Hepatocyte (in vitro differentiated cells): ENCODE measurements at regions not wholly inside any gene's neighbourhood (a gene's known extent, or its start where the extent isn't known, plus 50 kb on each side); places are given as distances from the start of the nearest gene placed in this dataset.

Experiments used
- DNase-seq: peaks from one replicate; pipeline ENCODE4 v3.0.0-alpha.2; 2016; ENCODE audit warnings: low spot score
- H2AFZ ChIP-seq: fragments of 200-600 bp; sonication (generic); 2 replicates; pipeline ENCODE4 v1.6.0; 2016; ENCODE audit warnings: antibody characterized with exemption, mild to moderate bottlenecking
- H3K27ac ChIP-seq: fragments of 200-600 bp; sonication (generic); 2 replicates; pipeline ENCODE4 v1.5.1; 2016; ENCODE audit warnings: mild to moderate bottlenecking
- H3K27me3 ChIP-seq: fragments of 200-600 bp; sonication (generic); 2 replicates; pipeline ENCODE4 v1.6.1; 2016
- H3K36me3 ChIP-seq: fragments of 200-600 bp; sonication (generic); replicated peaks from 2 replicates; pipeline ENCODE4 v1.5.1; 2016; ENCODE audit warnings: low read depth; ENCODE audit not compliant: insufficient read depth
- H3K4me1 ChIP-seq: fragments of 200-600 bp; sonication (generic); 2 replicates; pipeline ENCODE4 v1.5.1; 2016; ENCODE audit warnings: mild to moderate bottlenecking, moderate library complexity; ENCODE audit not compliant: insufficient read depth
- H3K4me2 ChIP-seq: fragments of 200-600 bp; sonication (generic); 2 replicates; pipeline ENCODE4 v1.6.0; 2016
- H3K4me3 ChIP-seq: fragments of 200-600 bp; sonication (generic); 2 replicates; pipeline ENCODE4 v1.5.1; 2016; ENCODE audit warnings: mild to moderate bottlenecking
- H3K79me2 ChIP-seq: fragments of 200-600 bp; sonication (generic); 2 replicates; pipeline ENCODE4 v1.6.0; 2017; ENCODE audit warnings: mild to moderate bottlenecking
- H3K9me2 ChIP-seq: fragments of 200-600 bp; sonication (generic); replicated peaks from 2 replicates; pipeline ENCODE4 v1.6.0; 2017; ENCODE audit warnings: mild to moderate bottlenecking; ENCODE audit not compliant: insufficient read depth
- H3K9me3 ChIP-seq: fragments of 200-600 bp; sonication (generic); 2 replicates; pipeline ENCODE4 v1.5.1; 2016; ENCODE audit warnings: low read depth, mild to moderate bottlenecking
- H4K20me1 ChIP-seq: fragments of 200-600 bp; sonication (generic); 2 replicates; pipeline ENCODE4 v1.6.0; 2016; ENCODE audit warnings: mild to moderate bottlenecking; ENCODE audit not compliant: insufficient read depth, poor library complexity, severe bottlenecking
- CTCF ChIP-seq: fragments of 200-600 bp; sonication (generic); IDR thresholded peaks from 2 replicates; pipeline ENCODE4 v1.5.1; 2016; ENCODE audit warnings: antibody characterized with exemption, mild to moderate bottlenecking; ENCODE audit not compliant: poor library complexity
- EZH2 ChIP-seq: fragments of 200-600 bp; sonication (generic); IDR thresholded peaks from 2 replicates; pipeline ENCODE4 v1.6.1; 2016; ENCODE audit warnings: antibody characterized with exemption, mild to moderate bottlenecking, borderline replicate concordance
- EZH2phosphoT487 ChIP-seq: fragments of 200-600 bp; sonication (generic); IDR thresholded peaks from one replicate; pipeline ENCODE4 v1.6.1; 2018; ENCODE audit warnings: antibody characterized with exemption, mild to moderate bottlenecking, low read depth, moderate library complexity; ENCODE audit not compliant: unreplicated experiment, severe bottlenecking
- WGBS: methylation state at CpG from one replicate; pipeline ENCODE4 v1.1.6; 2016; ENCODE audit warnings: low lambda C conversion rate; ENCODE audit errors: missing lambda C conversion rate; 5-methylcytosine and 5-hydroxymethylcytosine counted together

GRCh38 chr21:33132054-33132453 is 62.1 kb downstream of the OLIG1 start:
- no peak for DNase-seq
- Histone ChIP-seq H4K20me1 (no peaks in the 10 kb centered on the region), H3K4me3 (no peak overlapping the region), H3K27me3 (peaks cover 33% of the 10 kb centered on the region), H3K4me2 (no peak overlapping the region), H3K4me1 (no peaks in the 10 kb centered on the region), H2AFZ (no peak overlapping the region), H3K36me3 (no peaks in the 10 kb centered on the region), H3K9me3 (no peaks in the 10 kb centered on the region), H3K9me2 (no peaks in the 10 kb centered on the region), H3K79me2 (no peaks in the 10 kb centered on the region), H3K27ac (no peak overlapping the region)
- TF ChIP-seq CTCF = peak; percentile 25
- no peak for TF ChIP-seq EZH2
- WGBS = 95% methylated on average over 3 of the region's 3 CpGs

- 43% methylated on average over 6 of the region's 6 CpGs for WGBS
- TF ChIP-seq EZH2phosphoT487 (no peak), CTCF (no peak), EZH2 (no peak)
- Histone ChIP-seq H3K27ac (no peak overlapping the region), H3K4me3 (no peak overlapping the region), H3K36me3 (no peaks in the 10 kb centered on the region), H3K4me2 (no peak overlapping the region), H3K4me1 (no peaks in the 10 kb centered on the region), H3K79me2 (no peaks in the 10 kb centered on the region), H2AFZ (no peak overlapping the region), H3K9me3 (no peaks in the 10 kb centered on the region), H3K9me2 (no peaks in the 10 kb centered on the region), H4K20me1 (no peaks in the 10 kb centered on the region), H3K27me3 (peaks cover 18% of the 10 kb centered on the region)
- DNase-seq = no peak
Measured at GRCh38 chr21:33133892-33134291, 64.0 kb downstream of the OLIG1 start.

- Histone ChIP-seq H3K4me3 (no peak overlapping the region), H3K4me1 (no peaks in the 10 kb centered on the region), H3K4me2 (no peak overlapping the region), H3K79me2 (no peaks in the 10 kb centered on the region), H3K27me3 (peaks cover 10% of the 10 kb centered on the region), H3K36me3 (no peaks in the 10 kb centered on the region), H4K20me1 (no peaks in the 10 kb centered on the region), H3K9me2 (no peaks in the 10 kb centered on the region), H3K9me3 (no peaks in the 10 kb centered on the region), H2AFZ (no peak overlapping the region), H3K27ac (no peak overlapping the region)
- TF ChIP-seq EZH2phosphoT487 (no peak), EZH2 (no peak), CTCF (no peak)
- 80% methylated on average over 8 of the region's 8 CpGs for WGBS
- no peak for DNase-seq
Measured at GRCh38 chr21:33135925-33136324, 66.0 kb downstream of the OLIG1 start.

- Histone ChIP-seq H3K4me2 (no peak overlapping the region), H3K27ac (no peak overlapping the region), H3K4me1 (no peaks in the 10 kb centered on the region), H3K9me3 (no peaks in the 10 kb centered on the region), H3K4me3 (no peak overlapping the region), H4K20me1 (no peaks in the 10 kb centered on the region), H3K9me2 (no peaks in the 10 kb centered on the region), H3K27me3 (peaks cover 10% of the 10 kb centered on the region), H3K36me3 (no peaks in the 10 kb centered on the region), H2AFZ (no peak overlapping the region), H3K79me2 (no peaks in the 10 kb centered on the region)
- DNase-seq = no peak
- WGBS = 65% methylated on average over 7 of the region's 7 CpGs
- no peak for TF ChIP-seq EZH2phosphoT487
- no peak for TF ChIP-seq EZH2
- no peak for TF ChIP-seq CTCF
Measured at GRCh38 chr21:33136847-33137502, 67.0 kb downstream of the OLIG1 start.
